Suppressor macrophage (primary cell): ENCODE measurements at regions not wholly inside any gene's neighbourhood (a gene's known extent, or its start where the extent isn't known, plus 50 kb on each side); places are given as distances from the start of the nearest gene placed in this dataset.
"Not testable (repeated sequence)": the region's sequence is repeated elsewhere in the genome, so short reads cannot be mapped to it uniquely, and the experiment has no call there.

Experiments
- DNase-seq, 4 experiments: peaks; one replicate each; pipeline ENCODE4 v3.0.0-alpha.2; 2020 to 2022

- DNase-seq = no peak
Measured at GRCh38 chr1:9466780-9467758, 72.2 kb upstream of the SLC25A33 start.

GRCh38 chr1:9469882-9470281 is 69.4 kb upstream of the SLC25A33 start:
- DNase-seq = not testable (repeated sequence)

- DNase-seq = no peak
Measured at GRCh38 chr1:9471679-9472078, 67.6 kb upstream of the SLC25A33 start.

GRCh38 chr1:9472386-9473031 is 66.8 kb upstream of the SLC25A33 start:
- DNase-seq = no peak

GRCh38 chr1:9473032-9473807 is 66.0 kb upstream of the SLC25A33 start:
- no peak for DNase-seq

- DNase-seq = no peak
Measured at GRCh38 chr1:9475061-9475627, 64.1 kb upstream of the SLC25A33 start.

GRCh38 chr1:9476790-9477463 is 62.3 kb upstream of the SLC25A33 start:
- peak; percentile 30 to 60 (median 49) for DNase-seq

GRCh38 chr1:9477535-9477934 is 61.7 kb upstream of the SLC25A33 start:
- no peak for DNase-seq

GRCh38 chr1:9478021-9478420 is 61.2 kb upstream of the SLC25A33 start:
- DNase-seq = no peak

GRCh38 chr1:9481048-9481447 is 58.2 kb upstream of the SLC25A33 start:
- no peak for DNase-seq

GRCh38 chr1:9482403-9482802 is 56.9 kb upstream of the SLC25A33 start:
- DNase-seq = no peak

GRCh38 chr1:9482816-9483572 is 56.3 kb upstream of the SLC25A33 start:
- DNase-seq = no peak

GRCh38 chr1:9486466-9487140 is 52.7 kb upstream of the SLC25A33 start:
- no peak for DNase-seq
